Hepatocyte (in vitro differentiated cells): ENCODE measurements at regions not wholly inside any gene's neighbourhood (a gene's known extent, or its start where the extent isn't known, plus 50 kb on each side); places are given as distances from the start of the nearest gene placed in this dataset.

Experiments
- DNase-seq: peaks from one replicate; pipeline ENCODE4 v3.0.0-alpha.2; 2016; ENCODE audit warnings: low spot score
- H2AFZ ChIP-seq: fragments of 200-600 bp; sonication (generic); 2 replicates; pipeline ENCODE4 v1.6.0; 2016; ENCODE audit warnings: antibody characterized with exemption, mild to moderate bottlenecking
- H3K27ac ChIP-seq: fragments of 200-600 bp; sonication (generic); 2 replicates; pipeline ENCODE4 v1.5.1; 2016; ENCODE audit warnings: mild to moderate bottlenecking
- H3K27me3 ChIP-seq: fragments of 200-600 bp; sonication (generic); 2 replicates; pipeline ENCODE4 v1.6.1; 2016
- H3K36me3 ChIP-seq: fragments of 200-600 bp; sonication (generic); replicated peaks from 2 replicates; pipeline ENCODE4 v1.5.1; 2016; ENCODE audit warnings: low read depth; ENCODE audit not compliant: insufficient read depth
- H3K4me1 ChIP-seq: fragments of 200-600 bp; sonication (generic); 2 replicates; pipeline ENCODE4 v1.5.1; 2016; ENCODE audit warnings: mild to moderate bottlenecking, moderate library complexity; ENCODE audit not compliant: insufficient read depth
- H3K4me2 ChIP-seq: fragments of 200-600 bp; sonication (generic); 2 replicates; pipeline ENCODE4 v1.6.0; 2016
- H3K4me3 ChIP-seq: fragments of 200-600 bp; sonication (generic); 2 replicates; pipeline ENCODE4 v1.5.1; 2016; ENCODE audit warnings: mild to moderate bottlenecking
- H3K79me2 ChIP-seq: fragments of 200-600 bp; sonication (generic); 2 replicates; pipeline ENCODE4 v1.6.0; 2017; ENCODE audit warnings: mild to moderate bottlenecking
- H3K9me2 ChIP-seq: fragments of 200-600 bp; sonication (generic); replicated peaks from 2 replicates; pipeline ENCODE4 v1.6.0; 2017; ENCODE audit warnings: mild to moderate bottlenecking; ENCODE audit not compliant: insufficient read depth
- H3K9me3 ChIP-seq: fragments of 200-600 bp; sonication (generic); 2 replicates; pipeline ENCODE4 v1.5.1; 2016; ENCODE audit warnings: low read depth, mild to moderate bottlenecking
- H4K20me1 ChIP-seq: fragments of 200-600 bp; sonication (generic); 2 replicates; pipeline ENCODE4 v1.6.0; 2016; ENCODE audit warnings: mild to moderate bottlenecking; ENCODE audit not compliant: insufficient read depth, poor library complexity, severe bottlenecking
- CTCF ChIP-seq: fragments of 200-600 bp; sonication (generic); IDR thresholded peaks from 2 replicates; pipeline ENCODE4 v1.5.1; 2016; ENCODE audit warnings: antibody characterized with exemption, mild to moderate bottlenecking; ENCODE audit not compliant: poor library complexity
- EZH2 ChIP-seq: fragments of 200-600 bp; sonication (generic); IDR thresholded peaks from 2 replicates; pipeline ENCODE4 v1.6.1; 2016; ENCODE audit warnings: antibody characterized with exemption, mild to moderate bottlenecking, borderline replicate concordance
- EZH2phosphoT487 ChIP-seq: fragments of 200-600 bp; sonication (generic); IDR thresholded peaks from one replicate; pipeline ENCODE4 v1.6.1; 2018; ENCODE audit warnings: antibody characterized with exemption, mild to moderate bottlenecking, low read depth, moderate library complexity; ENCODE audit not compliant: unreplicated experiment, severe bottlenecking
- WGBS: methylation state at CpG from one replicate; pipeline ENCODE4 v1.1.6; 2016; ENCODE audit warnings: low lambda C conversion rate; ENCODE audit errors: missing lambda C conversion rate; 5-methylcytosine and 5-hydroxymethylcytosine counted together

DNA sequence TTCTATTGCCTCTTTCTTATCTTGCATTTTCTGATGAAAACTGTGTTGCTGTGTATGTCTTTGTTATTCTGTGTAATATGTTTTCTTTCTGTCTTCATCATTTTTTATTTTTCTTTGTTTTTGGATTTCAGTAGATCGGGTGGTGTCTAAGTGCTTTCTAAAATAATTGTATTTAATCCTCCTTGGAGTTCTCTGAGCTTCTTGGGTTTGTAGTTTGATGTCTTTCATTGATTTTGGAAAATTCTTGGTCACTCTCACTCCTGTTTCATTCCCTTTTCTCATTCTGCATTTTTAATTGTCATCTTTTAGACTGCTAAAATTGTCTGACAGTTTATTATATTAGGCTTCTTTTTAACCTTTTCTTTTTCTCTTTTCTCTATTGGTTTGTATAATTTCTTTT is 560.5 kb downstream of the IRX1 start:
- H3K27me3 ChIP-seq, result no peaks in the 10 kb centered on the region
- WGBS, result 93% methylated on average over 1 of the region's 1 CpG

DNA sequence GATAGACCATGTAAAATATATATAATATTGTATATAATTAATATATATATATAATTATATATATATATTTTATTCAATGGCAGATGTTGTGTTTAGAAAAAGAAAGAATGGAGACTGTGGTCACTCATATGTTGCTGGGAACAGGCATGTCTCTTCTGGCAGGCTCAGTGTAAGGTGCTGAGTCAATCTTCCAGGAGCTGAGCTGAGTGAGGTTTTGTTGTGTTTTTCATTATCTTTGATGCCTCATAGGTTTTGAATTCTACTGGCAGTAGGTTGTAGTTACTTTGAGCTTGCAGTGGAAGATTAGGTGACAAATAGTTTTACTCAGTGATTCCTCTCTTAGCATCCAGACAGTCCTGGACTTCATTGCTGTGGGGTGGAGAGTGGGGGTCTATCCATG is 561.3 kb downstream of the IRX1 start:
- Histone ChIP-seq H3K9me2 (no peaks in the 10 kb centered on the region), H3K4me2 (no peak overlapping the region), H3K27ac (no peak overlapping the region), H3K4me1 (no peaks in the 10 kb centered on the region), H3K36me3 (no peaks in the 10 kb centered on the region), H2AFZ (no peak overlapping the region), H3K9me3 (peaks cover 2% of the 10 kb centered on the region), H3K79me2 (no peaks in the 10 kb centered on the region), H3K27me3 (no peaks in the 10 kb centered on the region), H4K20me1 (no peaks in the 10 kb centered on the region), H3K4me3 (no peak overlapping the region)
- TF ChIP-seq EZH2 (no peak), EZH2phosphoT487 (no peak), CTCF (no peak)
- no peak for DNase-seq

More for the DNA sequence above, 560.5 kb downstream of the IRX1 start:
- DNase-seq, result no peak
- Histone ChIP-seq H3K36me3 (no peaks in the 10 kb centered on the region), H4K20me1 (no peaks in the 10 kb centered on the region), H3K4me3 (no peak overlapping the region), H3K4me2 (no peak overlapping the region), H3K9me2 (no peaks in the 10 kb centered on the region), H3K4me1 (no peaks in the 10 kb centered on the region), H3K79me2 (no peaks in the 10 kb centered on the region), H3K27ac (no peak overlapping the region), H3K9me3 (peaks cover 2% of the 10 kb centered on the region), H2AFZ (no peak overlapping the region)
- TF ChIP-seq EZH2phosphoT487 (no peak), EZH2 (no peak), CTCF (no peak)

- Histone ChIP-seq H2AFZ (no peak overlapping the region), H3K4me1 (no peaks in the 10 kb centered on the region), H3K9me2 (no peaks in the 10 kb centered on the region), H3K27me3 (no peaks in the 10 kb centered on the region), H3K4me2 (no peak overlapping the region), H3K79me2 (no peaks in the 10 kb centered on the region), H4K20me1 (no peaks in the 10 kb centered on the region), H3K36me3 (no peaks in the 10 kb centered on the region), H3K27ac (no peak overlapping the region), H3K9me3 (peaks cover 2% of the 10 kb centered on the region), H3K4me3 (no peak overlapping the region)
- TF ChIP-seq EZH2 (no peak), CTCF (no peak), EZH2phosphoT487 (no peak)
- WGBS, result 73% methylated on average over 3 of the region's 3 CpGs
- DNase-seq, result no peak
Observed at GRCh38 chr5:4158750-4159447, 563.3 kb downstream of the IRX1 start.

DNA sequence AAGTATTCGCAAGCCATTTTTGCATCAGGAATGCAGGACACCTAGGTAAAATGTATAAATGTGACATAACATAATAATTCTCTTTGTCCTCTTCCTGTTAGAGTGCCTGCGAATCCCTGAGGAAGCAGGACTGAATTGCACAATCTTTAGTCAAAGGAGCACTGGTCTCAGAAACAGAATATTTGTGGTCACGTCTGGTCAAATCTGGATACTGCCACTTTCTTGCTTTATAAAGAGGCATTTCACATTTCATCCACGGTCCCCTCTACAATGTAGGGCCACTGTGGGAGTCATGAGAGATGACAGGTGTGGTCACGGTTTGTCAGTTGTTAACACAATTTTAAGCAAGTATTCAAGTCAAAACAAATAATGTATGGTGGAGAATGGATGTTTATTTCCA is 564.0 kb downstream of the IRX1 start:
- Histone ChIP-seq H2AFZ (no peak overlapping the region), H3K79me2 (no peaks in the 10 kb centered on the region), H3K27me3 (no peaks in the 10 kb centered on the region), H3K36me3 (no peaks in the 10 kb centered on the region), H3K4me1 (no peaks in the 10 kb centered on the region), H4K20me1 (no peaks in the 10 kb centered on the region), H3K27ac (no peak overlapping the region), H3K4me3 (no peak overlapping the region), H3K4me2 (no peak overlapping the region), H3K9me2 (no peaks in the 10 kb centered on the region), H3K9me3 (peaks cover 2% of the 10 kb centered on the region)
- 89% methylated on average over 5 of the region's 5 CpGs for WGBS
- TF ChIP-seq EZH2, result no peak
- DNase-seq, result no peak
